ENCODE measurements at regions not wholly inside any gene's neighbourhood (a gene's known extent, or its start where the extent isn't known, plus 50 kb on each side); places are given as distances from the start of the nearest gene placed in this dataset.

- H3K9me1 ChIP-seq (replicated peaks; ENCODE audit: control insufficient read depth, extremely low read depth, insufficient read depth, low read length): no peaks in the 10 kb centered on the region
- no peak overlapping the region for H3K9ac ChIP-seq (replicated peaks; ENCODE audit: extremely low read depth, insufficient read depth, low read length)
- H4K20me1 ChIP-seq (replicated peaks; ENCODE audit: control insufficient read depth, extremely low read depth, insufficient read depth, low read length): no peaks in the 10 kb centered on the region
- H3K79me2 ChIP-seq (ENCODE audit: control insufficient read depth, insufficient read depth, low read length): no peaks in the 10 kb centered on the region
- H3K27me3 ChIP-seq (ENCODE audit: control insufficient read depth in 2 of 2, insufficient read depth in 2 of 2, low read length in 2 of 2): no peaks in the 10 kb centered on the region
- no peak overlapping the region for H2AFZ ChIP-seq (ENCODE audit: low read depth, low read length)
- no peaks in the 10 kb centered on the region for H3K36me3 ChIP-seq (ENCODE audit: control insufficient read depth in 2 of 2, extremely low read depth in 1 of 2, insufficient read depth in 2 of 2, low read length in 2 of 2)
- CTCF ChIA-PET: interaction anchor here (1.0 kb wide), 1 partner anchor 149 kb away, joined by 3 read pairs; no protein-coding TSS in a partner anchor
- no peak overlapping the region for H3K4me3 ChIP-seq (replicated peaks in 1 of 3; ENCODE audit: insufficient read depth in 1 of 3, low read depth in 1 of 3, low read length in 3 of 3)
- no peak for DNase-seq (ENCODE audit: low read depth, low spot score)
- H3K4me1 ChIP-seq (ENCODE audit: control insufficient read depth, extremely low read depth, insufficient read depth, low read length): no peaks in the 10 kb centered on the region
- no peak overlapping the region for H3K4me2 ChIP-seq (ENCODE audit: insufficient read depth, low read length)
- POLR2A ChIA-PET: no interaction called here
- H3K27ac ChIP-seq (ENCODE audit: insufficient read depth, low read depth, low read length): no peak overlapping the region
- no TSS peak for BruUV-seq (replicated peaks)
- intact Hi-C loops (cut with micrococcal nuclease): no loop called here
- TF ChIP-seq MYC (IDR thresholded peaks at IDR 0.05; ENCODE audit: low read depth, low read length): no peak
- FAIRE-seq: no peak
- no peaks in the 10 kb centered on the region for H3K9me3 ChIP-seq (replicated peaks; ENCODE audit: control insufficient read depth, insufficient read depth, low read length)
- dilution Hi-C loops (cut with MboI; ENCODE audit: extremely low pct_ligation_motif_present, low sequenced_read_pairs): no loop called here
Measured at GRCh38 chr5:17365811-17366138, 132.3 kb upstream of the TAF11L2 start.

DNA sequence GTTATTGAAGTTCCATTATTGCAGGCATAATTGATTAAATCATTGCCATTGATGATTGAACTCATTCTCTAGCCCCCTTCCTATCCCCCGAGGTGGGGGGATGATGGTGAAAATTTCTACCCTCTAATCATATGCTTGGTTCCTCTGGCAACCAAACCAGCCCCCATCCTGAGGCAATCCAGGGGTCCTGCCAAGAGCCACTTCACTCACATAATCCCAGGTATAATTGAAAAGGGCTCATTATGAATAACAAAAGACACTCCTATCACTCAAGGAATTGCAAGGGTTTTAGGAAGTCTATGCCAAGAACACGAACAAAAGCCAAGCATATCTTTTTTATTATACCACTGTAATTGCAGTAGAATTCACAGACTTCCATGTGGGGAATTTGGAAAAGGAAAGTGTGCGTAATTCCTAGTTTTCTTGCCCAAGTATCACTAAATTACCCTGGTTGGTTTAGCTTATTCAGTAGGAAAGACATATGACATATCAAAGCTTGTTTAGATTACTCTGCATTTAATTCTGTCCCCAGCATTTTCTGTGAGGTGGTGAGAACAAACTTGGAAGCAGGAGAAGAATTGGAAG is 130.7 kb upstream of the TAF11L2 start:
- H4K20me1 ChIP-seq (replicated peaks; ENCODE audit: control insufficient read depth, extremely low read depth, insufficient read depth, low read length): no peaks in the 10 kb centered on the region
- H2AFZ ChIP-seq (ENCODE audit: low read depth, low read length): no peak overlapping the region
- POLR2A ChIA-PET: no interaction called here
- no peaks in the 10 kb centered on the region for H3K9me3 ChIP-seq (replicated peaks; ENCODE audit: control insufficient read depth, insufficient read depth, low read length)
- dilution Hi-C loops (cut with MboI; ENCODE audit: extremely low pct_ligation_motif_present, low sequenced_read_pairs): no loop called here
- no peaks in the 10 kb centered on the region for H3K36me3 ChIP-seq (ENCODE audit: control insufficient read depth in 2 of 2, extremely low read depth in 1 of 2, insufficient read depth in 2 of 2, low read length in 2 of 2)
- no peak overlapping the region for H3K9ac ChIP-seq (replicated peaks; ENCODE audit: extremely low read depth, insufficient read depth, low read length)
- intact Hi-C loops (cut with micrococcal nuclease): no loop called here
- BruUV-seq (replicated peaks): no TSS peak
- no peaks in the 10 kb centered on the region for H3K27me3 ChIP-seq (ENCODE audit: control insufficient read depth in 2 of 2, insufficient read depth in 2 of 2, low read length in 2 of 2)
- H3K4me2 ChIP-seq (ENCODE audit: insufficient read depth, low read length): no peak overlapping the region
- no peak for DNase-seq (ENCODE audit: low read depth, low spot score)
- TF ChIP-seq, protein P1, sequence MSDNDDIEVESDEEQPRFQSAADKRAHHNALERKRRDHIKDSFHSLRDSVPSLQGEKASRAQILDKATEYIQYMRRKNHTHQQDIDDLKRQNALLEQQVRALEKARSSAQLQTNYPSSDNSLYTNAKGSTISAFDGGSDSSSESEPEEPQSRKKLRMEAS (IDR thresholded peaks at IDR 0.05; ENCODE audit: insufficient read depth, insufficient read length): no peak
- TF ChIP-seq POLR2A (IDR thresholded peaks at IDR 0.05; ENCODE audit: low read depth, low read length) (no peak), GATA2 (IDR thresholded peaks at IDR 0.05; ENCODE audit: insufficient read depth, insufficient read length, low read depth, low read length) (no peak), FOS (IDR thresholded peaks at IDR 0.05; ENCODE audit: borderline replicate concordance, insufficient read depth, low read length) (no peak), CTCF (IDR thresholded peaks at IDR 0.05; ENCODE audit: extremely low read depth in 1 of 2, insufficient read depth in 1 of 2, low read depth in 1 of 2, low read length in 2 of 2) (no peak), MYC (IDR thresholded peaks at IDR 0.05; ENCODE audit: low read depth, low read length) (no peak), POLR2AphosphoS5 (IDR thresholded peaks at IDR 0.05; ENCODE audit: insufficient read depth, low read depth, low read length) (no peak), EZH2 (IDR thresholded peaks at IDR 0.05; ENCODE audit: borderline replicate concordance, low read depth, low read length, severe bottlenecking) (no peak)
- no peak for FAIRE-seq
- no peaks in the 10 kb centered on the region for H3K4me1 ChIP-seq (ENCODE audit: control insufficient read depth, extremely low read depth, insufficient read depth, low read length)
- no peak overlapping the region for H3K4me3 ChIP-seq (replicated peaks in 1 of 3; ENCODE audit: insufficient read depth in 1 of 3, low read depth in 1 of 3, low read length in 3 of 3)
- CTCF ChIA-PET: interaction anchor here (1.0 kb wide), 1 partner anchor 11 kb away, joined by 3 read pairs; no protein-coding TSS in a partner anchor
- no peaks in the 10 kb centered on the region for H3K9me1 ChIP-seq (replicated peaks; ENCODE audit: control insufficient read depth, extremely low read depth, insufficient read depth, low read length)
- H3K79me2 ChIP-seq (ENCODE audit: control insufficient read depth, insufficient read depth, low read length): no peaks in the 10 kb centered on the region
- H3K27ac ChIP-seq (ENCODE audit: insufficient read depth, low read depth, low read length): no peak overlapping the region
